ENCODE measurements at regions not wholly inside any gene's neighbourhood (a gene's known extent, or its start where the extent isn't known, plus 50 kb on each side); places are given as distances from the start of the nearest gene placed in this dataset.
"Not testable (repeated sequence)": the region's sequence is repeated elsewhere in the genome, so short reads cannot be mapped to it uniquely, and the experiment has no call there.

DNA sequence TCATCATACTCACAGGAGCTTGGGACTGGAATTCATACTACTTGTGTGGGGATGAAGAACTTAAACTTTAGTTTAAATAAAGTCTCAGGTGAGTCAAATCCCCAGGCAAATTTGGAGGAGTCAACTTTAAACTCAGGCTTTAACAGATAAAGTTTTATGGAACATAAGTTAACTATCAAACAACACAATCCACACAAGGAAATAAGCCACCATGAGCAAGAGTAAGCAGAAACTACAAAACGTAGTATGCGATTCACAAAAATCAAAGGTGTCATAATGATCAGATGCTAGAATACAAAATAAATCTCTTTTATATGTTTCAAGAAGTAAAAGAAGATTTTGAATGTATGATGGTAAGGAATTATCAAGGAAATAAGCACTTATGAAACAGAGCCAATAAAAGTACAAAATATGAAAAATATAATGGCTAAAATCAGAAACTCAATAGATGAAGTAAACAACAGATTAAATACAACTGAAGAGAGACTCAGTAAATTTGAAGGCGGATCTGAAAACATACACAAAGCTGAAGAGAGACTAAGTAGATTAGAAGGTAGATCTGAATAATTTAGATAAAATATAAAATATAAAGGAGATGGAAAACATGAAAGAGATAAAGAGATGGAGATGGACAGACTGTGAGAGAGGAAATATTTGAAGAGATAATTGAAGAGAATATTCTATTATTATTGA, 97.5 kb upstream of the TWIST2 start:
- Mint-ChIP-seq H3K27me3 (peaks cover 3% of the 10 kb centered on the region), H3K9me3 (peaks cover 24% of the 10 kb centered on the region), H3K36me3 (ENCODE audit: low read depth) (no peaks in the 10 kb centered on the region), H3K27ac (no peak overlapping the region), H3K4me1 (ENCODE audit: low read depth) (no peaks in the 10 kb centered on the region), H3K4me3 (no peak overlapping the region)
- intact Hi-C loops (cut with micrococcal nuclease): no loop called here

DNA sequence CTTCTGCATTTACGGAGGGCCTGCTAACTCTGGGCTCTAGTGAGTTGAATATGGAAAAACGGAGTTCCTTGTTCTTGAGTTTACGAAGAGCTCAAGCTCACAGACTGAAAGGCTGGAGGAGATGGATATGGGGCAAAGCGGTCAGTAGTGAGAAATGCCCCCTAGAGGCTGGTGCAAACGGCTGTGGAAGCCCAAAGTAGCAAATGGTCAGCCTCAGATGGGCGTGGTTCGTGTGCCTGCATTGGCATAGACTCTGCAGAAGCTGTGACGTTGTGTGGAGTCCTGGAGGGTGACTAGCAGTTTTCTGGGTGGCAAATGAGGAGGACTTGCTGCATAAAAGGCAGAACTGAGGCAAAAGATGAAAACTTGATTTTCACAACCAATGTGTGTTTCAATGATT, 93.6 kb upstream of the TWIST2 start:
- intact Hi-C loops (cut with micrococcal nuclease): no loop called here
- Mint-ChIP-seq H3K27ac (no peak overlapping the region), H3K9me3 (peaks cover 19% of the 10 kb centered on the region), H3K36me3 (ENCODE audit: low read depth) (no peaks in the 10 kb centered on the region), H3K4me1 (ENCODE audit: low read depth) (no peaks in the 10 kb centered on the region), H3K4me3 (no peak overlapping the region), H3K27me3 (peaks cover 2% of the 10 kb centered on the region)

DNA sequence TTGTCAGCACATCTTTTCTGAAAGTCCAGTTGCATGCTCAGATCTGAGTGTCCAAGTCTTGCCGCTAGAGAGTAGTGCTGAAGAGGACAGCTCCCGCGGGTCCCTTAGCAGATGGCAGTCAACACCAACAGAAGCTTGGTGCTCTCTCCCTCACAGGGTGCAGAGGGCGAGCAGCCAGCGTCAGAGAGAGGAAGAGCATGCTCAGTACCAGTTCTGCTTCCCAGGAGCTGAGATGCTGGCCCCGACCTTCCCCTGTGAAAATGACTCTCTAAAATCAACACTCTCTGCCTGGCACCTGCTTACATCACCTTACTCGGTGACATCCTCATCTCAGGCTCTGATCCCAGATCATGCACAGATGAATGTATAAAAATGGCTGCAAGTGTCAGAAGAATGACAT, 86.0 kb upstream of the TWIST2 start:
- Mint-ChIP-seq H3K27me3 (peaks cover 4% of the 10 kb centered on the region), H3K9me3 (no peaks in the 10 kb centered on the region), H3K36me3 (ENCODE audit: low read depth) (no peaks in the 10 kb centered on the region), H3K27ac (no peak overlapping the region), H3K4me1 (ENCODE audit: low read depth) (no peaks in the 10 kb centered on the region), H3K4me3 (no peak overlapping the region)
- intact Hi-C loops (cut with micrococcal nuclease): no loop called here

DNA sequence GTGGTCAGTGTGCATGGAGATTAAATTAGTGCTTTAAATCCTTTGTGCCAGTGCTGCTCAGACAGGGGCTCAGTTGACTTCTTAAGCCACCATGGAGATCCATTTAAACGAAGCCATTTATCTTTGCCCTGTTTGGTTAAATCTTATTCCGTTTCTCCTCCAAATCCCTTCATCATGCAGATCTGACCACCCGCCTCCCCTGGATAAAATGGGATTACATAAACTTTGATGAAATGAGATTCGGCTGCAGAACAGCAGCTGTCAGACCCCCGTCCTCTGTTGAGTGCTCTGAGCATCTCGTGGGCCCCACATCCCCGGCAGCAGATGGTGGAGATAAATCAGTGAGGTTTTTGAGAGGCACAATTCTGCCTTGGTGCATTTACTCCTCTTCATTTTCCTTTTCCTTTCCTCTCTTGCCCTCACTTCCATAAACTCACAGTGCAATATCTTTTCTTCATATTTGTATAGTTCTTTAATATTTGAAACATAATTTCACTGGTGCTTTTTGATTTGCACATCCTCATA, 84.4 kb upstream of the TWIST2 start:
- intact Hi-C loops (cut with micrococcal nuclease): no loop called here
- Mint-ChIP-seq H3K27me3 (peaks cover 4% of the 10 kb centered on the region), H3K4me1 (ENCODE audit: low read depth) (no peaks in the 10 kb centered on the region), H3K36me3 (ENCODE audit: low read depth) (no peaks in the 10 kb centered on the region), H3K4me3 (no peak overlapping the region), H3K9me3 (no peaks in the 10 kb centered on the region), H3K27ac (no peak overlapping the region)

DNA sequence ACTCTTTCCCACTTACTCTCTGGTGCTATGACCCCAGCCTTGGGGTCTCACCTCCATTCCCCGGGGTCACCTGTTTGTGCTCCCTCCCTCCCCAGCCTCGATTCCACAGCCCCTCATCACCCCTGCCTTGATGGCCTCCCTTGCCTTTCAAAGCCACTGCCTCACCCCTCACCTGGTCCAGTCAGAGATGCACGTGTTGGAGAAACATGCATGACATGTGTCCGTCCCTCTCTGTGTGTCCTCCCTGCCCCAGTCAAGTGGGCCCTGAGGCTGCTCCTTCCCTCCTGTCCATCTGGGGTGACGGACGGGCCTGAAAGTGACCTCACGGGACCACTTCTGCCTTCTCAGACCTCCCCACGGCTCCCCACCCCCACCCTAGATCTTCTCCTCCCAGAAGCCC, 82.3 kb upstream of the TWIST2 start:
- Mint-ChIP-seq H3K9me3 (no peaks in the 10 kb centered on the region), H3K36me3 (ENCODE audit: low read depth) (no peaks in the 10 kb centered on the region), H3K27me3 (peaks cover 14% of the 10 kb centered on the region), H3K4me3 (no peak overlapping the region), H3K27ac (no peak overlapping the region), H3K4me1 (ENCODE audit: low read depth) (no peaks in the 10 kb centered on the region)
- intact Hi-C loops (cut with micrococcal nuclease): no loop called here

DNA sequence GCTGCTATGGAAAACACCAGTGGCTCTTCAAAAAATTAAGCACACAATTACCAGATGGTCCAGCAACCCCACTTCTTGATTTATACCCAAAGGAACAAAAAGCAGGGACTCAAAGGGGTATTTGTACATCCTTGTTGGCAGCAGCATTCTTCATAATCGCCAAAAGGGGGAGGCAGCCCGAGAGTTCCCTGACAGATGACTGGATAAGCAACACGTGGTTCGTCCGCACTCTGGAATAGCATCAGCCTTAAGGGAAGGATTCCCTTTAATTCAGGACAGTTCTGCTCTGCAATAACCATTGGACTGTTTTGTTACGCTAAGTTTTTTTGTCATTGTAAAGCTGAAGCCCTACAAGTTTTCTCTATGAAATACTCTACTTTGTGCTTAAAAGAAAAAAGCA, 76.7 kb upstream of the TWIST2 start:
- intact Hi-C loops (cut with micrococcal nuclease): no loop called here
- Mint-ChIP-seq H3K36me3 (ENCODE audit: low read depth) (peaks cover 14% of the 10 kb centered on the region), H3K9me3 (peaks cover 48% of the 10 kb centered on the region), H3K4me1 (ENCODE audit: low read depth) (peaks cover 11% of the 10 kb centered on the region), H3K4me3 (no peak overlapping the region), H3K27ac (no peak overlapping the region), H3K27me3 (peaks cover 12% of the 10 kb centered on the region)

DNA sequence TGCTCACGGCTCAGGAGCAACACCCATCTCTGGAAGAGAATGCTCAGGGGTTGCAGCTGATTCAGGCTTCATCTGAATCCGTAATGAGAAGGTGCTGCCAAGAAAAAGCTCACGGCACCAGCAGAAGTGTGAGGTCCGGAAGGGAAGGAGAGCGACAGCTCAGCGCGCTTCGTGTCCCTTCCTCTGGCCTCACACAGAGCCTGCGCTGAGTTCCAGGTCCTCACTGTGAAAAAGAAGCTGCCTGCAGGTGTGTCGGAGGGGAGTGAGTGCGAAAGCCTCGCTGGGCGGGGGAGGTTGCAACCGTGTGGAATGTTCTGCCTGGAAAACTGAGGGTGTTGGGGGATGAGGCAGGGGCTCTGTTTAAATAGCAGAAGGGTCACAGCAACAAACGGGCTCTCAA, 76.2 kb upstream of the TWIST2 start:
- intact Hi-C loops (cut with micrococcal nuclease): no loop called here
- Mint-ChIP-seq H3K4me3 (no peak overlapping the region), H3K9me3 (peaks cover 48% of the 10 kb centered on the region), H3K4me1 (ENCODE audit: low read depth) (peaks cover 11% of the 10 kb centered on the region), H3K36me3 (ENCODE audit: low read depth) (peaks cover 14% of the 10 kb centered on the region), H3K27me3 (peaks cover 12% of the 10 kb centered on the region), H3K27ac (no peak overlapping the region)

DNA sequence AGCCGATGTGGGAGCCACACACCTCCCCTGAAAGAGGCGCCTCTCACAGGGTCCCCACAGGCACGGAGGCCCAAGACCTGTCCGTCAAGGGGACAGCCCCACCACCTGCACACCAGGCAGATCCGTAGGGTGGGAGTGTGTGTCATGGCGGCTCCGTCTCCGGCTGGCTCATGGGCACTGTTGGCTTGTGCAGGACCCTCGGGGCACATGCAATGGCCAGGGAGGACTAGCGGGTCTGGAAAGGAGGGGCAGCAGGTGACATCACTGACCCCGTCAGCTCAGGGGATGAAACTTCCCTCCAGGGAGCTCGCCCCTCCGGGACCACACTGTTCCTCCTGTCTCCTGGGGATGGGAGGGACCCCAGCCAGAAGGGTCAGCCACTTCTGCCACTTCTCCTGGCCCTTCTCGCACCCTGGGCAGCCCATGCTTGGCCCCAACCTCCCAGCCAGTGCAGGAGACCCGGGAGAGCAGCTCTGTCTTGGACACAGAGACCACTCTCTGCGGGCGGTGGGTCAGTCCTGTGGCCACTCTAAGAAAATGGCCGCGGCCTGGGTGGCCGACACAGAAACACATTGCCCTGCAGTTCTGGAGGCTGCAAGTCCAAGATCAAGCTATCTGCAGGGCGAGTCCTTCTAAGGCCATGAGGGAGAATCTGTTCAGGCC, 75.1 kb upstream of the TWIST2 start:
- Mint-ChIP-seq H3K27ac (no peak overlapping the region), H3K27me3 (peaks cover 12% of the 10 kb centered on the region), H3K36me3 (ENCODE audit: low read depth) (peaks cover 14% of the 10 kb centered on the region), H3K4me1 (ENCODE audit: low read depth) (peaks cover 11% of the 10 kb centered on the region), H3K9me3 (peaks cover 48% of the 10 kb centered on the region), H3K4me3 (no peak overlapping the region)
- intact Hi-C loops (cut with micrococcal nuclease): no loop called here

DNA sequence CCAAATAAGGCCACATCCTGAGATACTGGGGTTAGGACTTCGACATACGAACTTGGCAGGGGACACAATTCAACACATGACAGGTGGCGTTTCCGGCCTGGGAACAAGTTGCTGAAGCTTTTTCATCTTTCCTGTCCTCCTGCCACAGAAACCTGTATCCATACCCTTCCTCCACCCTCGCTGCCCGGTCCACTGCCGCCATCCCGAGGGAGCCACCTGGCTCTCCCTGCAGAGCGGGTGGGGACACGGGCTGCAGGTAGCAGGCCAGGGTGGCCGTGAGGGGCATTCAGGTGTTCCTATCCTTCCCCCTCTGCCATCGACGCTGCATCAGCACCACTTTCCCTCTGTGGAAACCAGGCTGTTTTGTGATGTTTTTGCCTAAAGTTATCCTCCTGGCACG, 74.4 kb upstream of the TWIST2 start:
- Mint-ChIP-seq H3K9me3 (peaks cover 48% of the 10 kb centered on the region), H3K27ac (no peak overlapping the region), H3K4me3 (no peak overlapping the region), H3K4me1 (ENCODE audit: low read depth) (peaks cover 11% of the 10 kb centered on the region), H3K27me3 (peaks cover 12% of the 10 kb centered on the region), H3K36me3 (ENCODE audit: low read depth) (peaks cover 14% of the 10 kb centered on the region)
- intact Hi-C loops (cut with micrococcal nuclease): no loop called here

DNA sequence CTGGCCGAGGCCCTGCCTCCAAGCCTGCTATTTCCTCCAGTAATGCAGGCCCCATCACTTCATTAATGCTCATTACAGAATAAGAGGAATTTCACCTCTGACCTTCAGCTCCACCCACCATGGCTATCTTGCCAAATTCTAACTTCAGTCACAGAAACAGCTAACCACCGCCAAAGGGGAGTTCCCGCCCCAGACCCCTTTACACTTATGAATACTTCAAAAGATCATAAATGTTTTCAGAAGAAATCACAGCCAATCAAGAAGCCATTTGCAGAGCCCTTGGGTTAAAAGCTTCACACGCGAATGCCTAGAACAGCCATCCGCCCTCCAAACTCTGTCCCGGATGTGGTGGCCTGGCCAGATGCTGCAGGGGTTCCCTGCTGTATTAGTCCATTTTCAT, 73.8 kb upstream of the TWIST2 start:
- no peak overlapping the region for H3K4me3 Mint-ChIP-seq
- intact Hi-C loops (cut with micrococcal nuclease): no loop called here
- H3K36me3 Mint-ChIP-seq (ENCODE audit: low read depth): peaks cover 14% of the 10 kb centered on the region
- peaks cover 52% of the 10 kb centered on the region for H3K9me3 Mint-ChIP-seq
- no peak overlapping the region for H3K27ac Mint-ChIP-seq
- H3K27me3 Mint-ChIP-seq: peaks cover 7% of the 10 kb centered on the region
- H3K4me1 Mint-ChIP-seq (ENCODE audit: low read depth): peaks cover 11% of the 10 kb centered on the region

DNA sequence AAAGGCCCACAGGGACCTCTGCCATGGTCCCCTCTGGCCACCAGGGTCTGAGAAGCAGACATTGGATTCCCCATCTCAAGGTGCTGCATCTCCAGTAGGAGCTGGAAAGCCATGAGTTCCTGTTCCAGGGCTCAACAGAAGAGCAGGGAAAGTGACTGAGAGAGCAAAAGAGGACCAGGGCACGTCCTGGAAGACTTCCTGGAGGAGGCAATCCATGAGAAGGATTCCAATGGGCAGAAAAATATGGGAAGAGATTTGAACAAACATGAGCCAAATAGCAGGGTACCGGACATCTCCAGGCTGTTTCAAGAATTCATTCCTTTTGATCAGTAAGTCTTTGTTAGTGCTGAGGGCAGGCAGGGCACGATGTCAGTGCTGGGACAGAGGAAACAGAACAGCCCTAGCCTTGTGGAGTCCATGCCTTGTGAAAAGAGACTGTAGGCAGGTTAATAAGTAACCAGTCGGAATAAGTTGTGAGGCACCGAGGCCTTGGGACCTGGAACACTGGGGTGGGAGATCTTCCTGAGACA, 72.8 kb upstream of the TWIST2 start:
- H3K36me3 Mint-ChIP-seq (ENCODE audit: low read depth): peaks cover 14% of the 10 kb centered on the region
- H3K9me3 Mint-ChIP-seq: peaks cover 62% of the 10 kb centered on the region
- peaks cover 11% of the 10 kb centered on the region for H3K4me1 Mint-ChIP-seq (ENCODE audit: low read depth)
- no peak overlapping the region for H3K4me3 Mint-ChIP-seq
- intact Hi-C loops (cut with micrococcal nuclease): no loop called here
- no peak overlapping the region for H3K27ac Mint-ChIP-seq
- H3K27me3 Mint-ChIP-seq: peaks cover 5% of the 10 kb centered on the region

DNA sequence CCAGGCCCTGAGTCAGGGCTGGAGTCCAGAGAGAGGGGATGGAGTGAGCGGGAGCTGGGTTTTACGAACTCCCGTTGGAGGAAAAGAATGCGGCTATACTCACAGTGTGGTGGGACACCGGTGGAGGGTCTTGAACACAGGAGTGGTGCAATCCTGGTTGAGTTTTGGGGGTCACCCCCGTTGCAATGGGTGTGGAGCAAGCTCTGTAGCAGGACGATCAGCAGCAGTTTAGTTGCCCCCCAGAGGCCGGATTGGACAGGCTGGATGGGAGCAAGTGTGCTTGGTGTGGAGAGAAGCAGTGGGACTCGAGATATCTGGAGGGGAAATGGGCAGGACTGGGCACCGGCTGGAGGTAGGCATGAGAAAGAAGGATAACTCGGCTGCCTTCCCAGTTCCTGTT, 72.3 kb upstream of the TWIST2 start:
- Mint-ChIP-seq H3K27ac (no peak overlapping the region), H3K4me3 (no peak overlapping the region), H3K27me3 (peaks cover 3% of the 10 kb centered on the region), H3K9me3 (peaks cover 67% of the 10 kb centered on the region), H3K36me3 (ENCODE audit: low read depth) (peaks cover 14% of the 10 kb centered on the region), H3K4me1 (ENCODE audit: low read depth) (peaks cover 11% of the 10 kb centered on the region)
- intact Hi-C loops (cut with micrococcal nuclease): no loop called here

DNA sequence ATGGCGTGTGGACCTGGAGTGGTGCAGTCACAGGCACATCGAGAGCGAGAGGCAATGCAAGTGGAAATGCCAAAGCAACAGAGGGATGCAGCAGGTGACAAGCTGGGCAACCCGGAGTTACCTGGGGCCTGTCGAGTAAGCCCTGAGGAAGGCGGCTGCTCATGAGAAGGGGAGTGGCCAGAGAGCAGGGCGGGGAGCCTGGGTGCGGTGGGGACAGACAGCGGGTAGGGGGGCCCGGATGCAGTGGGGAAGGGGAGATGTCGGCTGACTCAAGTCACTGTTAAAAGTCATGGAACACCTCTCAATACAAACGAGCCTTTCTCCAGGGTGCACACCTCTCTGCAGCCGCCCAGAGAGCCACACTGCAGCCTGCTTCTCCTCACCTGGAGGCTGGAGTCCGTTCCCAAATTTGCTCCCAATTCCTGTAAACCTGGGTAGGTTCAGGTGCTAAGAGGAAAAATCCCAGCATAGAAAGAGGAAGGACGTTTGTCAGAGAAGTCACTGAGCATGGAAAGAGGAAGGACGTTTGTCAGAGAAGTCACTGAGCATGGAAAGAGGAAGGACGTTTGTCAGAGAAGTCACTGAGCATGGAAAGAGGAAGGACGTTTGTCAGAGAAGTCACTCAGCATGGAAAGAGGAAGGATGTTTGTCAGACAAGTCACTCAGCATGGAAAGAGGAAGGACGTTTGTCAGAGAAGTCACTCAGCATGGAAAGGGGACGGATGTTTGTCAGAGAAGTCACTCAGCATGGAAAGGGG, 71.7 kb upstream of the TWIST2 start:
- intact Hi-C loops (cut with micrococcal nuclease): no loop called here
- Mint-ChIP-seq H3K4me3 (no peak overlapping the region), H3K27ac (no peak overlapping the region), H3K36me3 (ENCODE audit: low read depth) (peaks cover 14% of the 10 kb centered on the region), H3K4me1 (ENCODE audit: low read depth) (peaks cover 11% of the 10 kb centered on the region), H3K27me3 (peaks cover 3% of the 10 kb centered on the region), H3K9me3 (peaks cover 73% of the 10 kb centered on the region)

DNA sequence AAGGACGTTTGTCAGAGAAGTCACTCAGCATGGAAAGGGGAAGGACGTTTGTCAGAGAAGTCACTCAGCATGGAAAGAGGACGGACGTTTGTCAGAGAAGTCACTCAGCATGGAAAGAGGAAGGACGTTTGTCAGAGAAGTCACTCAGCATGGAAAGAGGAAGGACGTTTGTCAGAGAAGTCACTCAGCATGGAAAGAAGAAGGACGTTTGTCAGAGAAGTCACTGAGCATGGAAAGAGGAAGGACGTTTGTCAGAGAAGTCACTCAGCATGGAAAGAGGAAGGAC, 71.2 kb upstream of the TWIST2 start:
- intact Hi-C loops (cut with micrococcal nuclease); H3K27me3 Mint-ChIP-seq; H3K4me3 Mint-ChIP-seq; H3K27ac Mint-ChIP-seq: not testable (repeated sequence)
- Mint-ChIP-seq H3K36me3 (ENCODE audit: low read depth) (peaks cover 14% of the 10 kb centered on the region), H3K9me3 (peaks cover 74% of the 10 kb centered on the region), H3K4me1 (ENCODE audit: low read depth) (peaks cover 11% of the 10 kb centered on the region)
